BE2C (cell line): ENCODE measurements at regions not wholly inside any gene's neighbourhood (a gene's known extent, or its start where the extent isn't known, plus 50 kb on each side); places are given as distances from the start of the nearest gene placed in this dataset.

Experiments
- DNase-seq: peaks from one replicate; pipeline ENCODE4 v3.0.0-alpha.2; 2020
- H3K27me3 ChIP-seq: fragments of 250-450 bp; sonication (Bioruptor Pico); 2 replicates; pipeline ENCODE4 v1.5.1; 2020; ENCODE audit warnings: mild to moderate bottlenecking
- H3K36me3 ChIP-seq: fragments of 250-450 bp; sonication (Bioruptor Pico); 2 replicates; pipeline ENCODE4 v1.5.1; 2020; ENCODE audit warnings: mild to moderate bottlenecking
- H3K4me1 ChIP-seq: fragments of 250-450 bp; sonication (Bioruptor Pico); 2 replicates; pipeline ENCODE4 v1.5.1; 2020
- H3K4me3 ChIP-seq: 2 replicates; pipeline ENCODE4 v1.5.1; 2011; ENCODE audit warnings: low read depth, low read length
- H3K9me3 ChIP-seq: fragments of 250-450 bp; sonication (Bioruptor Pico); 2 replicates; pipeline ENCODE4 v1.5.1; 2020
- TF ChIP-seq, protein P1 (sequence below): IDR thresholded peaks from 2 replicates; pipeline ENCODE4 v1.5.1; 2012; ENCODE audit warnings: mild to moderate bottlenecking, low read depth, low read length

DNA sequence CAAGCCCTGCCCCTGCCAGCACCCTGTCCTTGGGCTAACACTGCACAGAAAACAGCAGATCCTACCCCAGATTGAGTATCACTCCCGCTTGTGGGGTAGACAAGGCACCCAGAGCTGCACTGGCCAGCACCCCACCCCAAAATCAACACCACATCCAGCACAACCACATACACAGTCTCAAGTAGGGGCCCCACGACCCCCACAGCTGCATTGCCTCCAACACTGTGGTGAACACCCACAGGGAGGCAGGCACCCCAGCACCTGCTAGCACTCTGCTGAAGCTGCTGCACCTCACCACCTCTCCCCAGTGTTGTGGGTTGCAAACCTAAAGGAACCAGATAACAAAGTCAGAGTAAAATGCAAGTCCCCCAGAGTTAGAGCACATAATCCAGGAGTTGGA is 589.9 kb downstream of the PCDH19 start:
- DNase-seq: no peak
- Histone ChIP-seq H3K4me1 (no peaks in the 10 kb centered on the region), H3K9me3 (no peaks in the 10 kb centered on the region), H3K27me3 (no peaks in the 10 kb centered on the region), H3K36me3 (no peaks in the 10 kb centered on the region), H3K4me3 (no peak overlapping the region)
- TF ChIP-seq, protein P1, sequence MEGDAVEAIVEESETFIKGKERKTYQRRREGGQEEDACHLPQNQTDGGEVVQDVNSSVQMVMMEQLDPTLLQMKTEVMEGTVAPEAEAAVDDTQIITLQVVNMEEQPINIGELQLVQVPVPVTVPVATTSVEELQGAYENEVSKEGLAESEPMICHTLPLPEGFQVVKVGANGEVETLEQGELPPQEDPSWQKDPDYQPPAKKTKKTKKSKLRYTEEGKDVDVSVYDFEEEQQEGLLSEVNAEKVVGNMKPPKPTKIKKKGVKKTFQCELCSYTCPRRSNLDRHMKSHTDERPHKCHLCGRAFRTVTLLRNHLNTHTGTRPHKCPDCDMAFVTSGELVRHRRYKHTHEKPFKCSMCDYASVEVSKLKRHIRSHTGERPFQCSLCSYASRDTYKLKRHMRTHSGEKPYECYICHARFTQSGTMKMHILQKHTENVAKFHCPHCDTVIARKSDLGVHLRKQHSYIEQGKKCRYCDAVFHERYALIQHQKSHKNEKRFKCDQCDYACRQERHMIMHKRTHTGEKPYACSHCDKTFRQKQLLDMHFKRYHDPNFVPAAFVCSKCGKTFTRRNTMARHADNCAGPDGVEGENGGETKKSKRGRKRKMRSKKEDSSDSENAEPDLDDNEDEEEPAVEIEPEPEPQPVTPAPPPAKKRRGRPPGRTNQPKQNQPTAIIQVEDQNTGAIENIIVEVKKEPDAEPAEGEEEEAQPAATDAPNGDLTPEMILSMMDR: no peak

DNA sequence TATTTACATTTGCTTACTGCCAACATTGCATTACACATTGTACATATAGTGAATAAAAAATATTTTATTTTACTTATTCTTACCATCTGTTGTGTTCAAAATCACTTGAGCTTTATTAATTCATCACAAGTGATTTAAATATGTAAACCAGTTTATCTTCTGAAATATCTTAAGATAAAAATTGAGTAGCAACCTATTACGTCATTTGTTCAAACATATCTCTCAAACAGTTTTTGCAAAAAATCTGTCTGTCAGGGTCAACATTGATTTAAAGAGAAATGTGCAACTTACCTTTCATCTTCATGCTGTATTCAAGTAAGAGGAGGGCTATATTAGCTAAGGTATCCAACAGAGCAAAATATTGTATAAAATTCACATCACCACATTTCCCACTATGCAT is 610.1 kb downstream of the PCDH19 start:
- no peaks in the 10 kb centered on the region for H3K4me1 ChIP-seq
- H3K4me3 ChIP-seq: no peak overlapping the region
- no peaks in the 10 kb centered on the region for H3K9me3 ChIP-seq
- no peak for DNase-seq
- TF ChIP-seq, protein P1: no peak
- no peaks in the 10 kb centered on the region for H3K27me3 ChIP-seq
- no peaks in the 10 kb centered on the region for H3K36me3 ChIP-seq

DNA sequence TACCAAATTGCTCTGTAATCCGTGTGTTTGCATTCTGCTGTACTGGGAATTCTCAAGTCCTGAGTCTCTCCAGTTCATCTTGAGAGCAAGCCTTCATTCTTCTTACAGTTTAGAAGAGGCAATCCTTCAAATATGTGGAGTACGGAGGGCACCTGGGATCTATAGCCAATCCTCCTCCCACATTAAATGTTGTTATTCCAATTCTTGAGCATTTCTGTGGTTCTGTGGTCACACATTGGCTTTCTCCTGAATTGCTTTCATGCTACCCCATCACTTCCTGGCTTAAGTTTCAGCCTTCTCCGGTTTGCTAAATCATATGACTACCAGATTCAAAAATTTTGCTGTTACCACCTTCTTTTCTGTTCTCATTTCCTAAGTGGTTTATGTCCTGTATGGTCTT is 611.1 kb downstream of the PCDH19 start:
- no peak for DNase-seq
- Histone ChIP-seq H3K9me3 (no peaks in the 10 kb centered on the region), H3K27me3 (no peaks in the 10 kb centered on the region), H3K36me3 (no peaks in the 10 kb centered on the region), H3K4me1 (no peaks in the 10 kb centered on the region), H3K4me3 (no peak overlapping the region)
- TF ChIP-seq, protein P1: no peak

DNA sequence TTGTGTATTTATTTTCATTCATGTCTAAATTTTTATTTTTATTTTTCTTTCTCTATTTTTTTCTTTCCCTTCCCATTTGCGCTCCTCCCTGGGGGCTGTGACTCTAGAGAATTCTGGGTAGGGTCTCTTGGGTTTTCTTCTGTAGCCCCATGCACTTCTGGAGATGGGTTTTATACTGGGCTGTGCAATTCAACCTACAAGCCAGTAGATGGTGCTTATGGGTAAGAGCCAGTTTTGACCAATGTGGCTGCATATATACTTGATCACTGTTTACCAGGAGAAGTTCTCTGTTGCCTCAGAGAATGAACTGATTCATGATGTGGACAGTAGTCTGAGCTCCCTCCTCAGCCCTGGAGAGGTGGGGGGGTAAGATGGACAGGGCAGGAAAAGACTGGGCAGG is 614.6 kb downstream of the PCDH19 start:
- Histone ChIP-seq H3K27me3 (no peaks in the 10 kb centered on the region), H3K9me3 (no peaks in the 10 kb centered on the region), H3K4me3 (no peak overlapping the region), H3K4me1 (no peaks in the 10 kb centered on the region), H3K36me3 (no peaks in the 10 kb centered on the region)
- TF ChIP-seq, protein P1: peak; percentile 34
- no peak for DNase-seq

DNA sequence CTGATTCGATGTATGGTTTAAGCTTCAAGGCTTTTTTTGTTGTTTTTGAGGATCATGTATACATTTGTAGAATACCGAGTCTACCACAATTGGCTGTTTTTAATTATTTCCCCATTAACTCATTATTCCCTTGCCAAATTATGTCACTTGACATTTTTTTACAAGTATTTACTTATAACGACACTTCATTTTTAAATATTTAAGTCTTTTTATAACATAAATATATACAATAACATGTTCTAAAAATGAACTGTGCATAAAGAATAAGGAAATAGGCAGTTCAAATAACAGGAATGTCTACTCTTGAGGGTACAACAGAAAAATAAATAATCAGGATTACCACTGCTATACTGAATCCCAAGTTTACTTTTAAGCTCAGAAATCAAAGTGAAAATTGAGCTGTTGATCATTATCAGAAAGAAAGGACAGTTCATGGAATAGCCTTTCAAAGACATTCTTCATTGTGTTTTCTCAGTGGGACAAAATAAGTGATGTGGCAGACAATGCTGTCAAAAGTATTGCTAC is 627.5 kb downstream of the PCDH19 start:
- Histone ChIP-seq H3K4me3 (no peak overlapping the region), H3K36me3 (no peaks in the 10 kb centered on the region), H3K9me3 (no peaks in the 10 kb centered on the region), H3K4me1 (no peaks in the 10 kb centered on the region), H3K27me3 (no peaks in the 10 kb centered on the region)
- no peak for DNase-seq
- TF ChIP-seq, protein P1: no peak

DNA sequence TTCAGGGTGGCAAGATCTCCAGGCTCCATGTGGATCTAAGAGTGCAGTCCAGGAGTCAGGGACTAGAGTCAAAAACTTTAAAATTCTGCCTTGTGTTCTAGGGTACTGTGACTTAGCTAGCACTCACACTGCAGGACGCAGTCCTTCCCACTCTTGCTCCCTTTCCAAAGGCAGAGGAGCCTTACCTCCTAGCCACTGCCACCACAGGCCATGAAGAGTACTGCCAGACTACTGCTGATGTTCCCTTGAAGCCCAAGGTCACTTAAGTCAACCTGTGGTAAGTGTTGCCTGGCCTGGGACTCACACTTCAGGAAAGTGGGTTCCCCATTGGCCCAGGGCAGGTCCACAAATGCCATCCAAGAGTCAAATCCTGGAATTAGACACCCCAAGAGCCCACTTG is 632.2 kb downstream of the PCDH19 start:
- no peaks in the 10 kb centered on the region for H3K27me3 ChIP-seq
- no peak for DNase-seq
- TF ChIP-seq, protein P1: no peak

More for the DNA sequence above, 632.2 kb downstream of the PCDH19 start:
- Histone ChIP-seq H3K4me3 (no peak overlapping the region), H3K36me3 (no peaks in the 10 kb centered on the region), H3K9me3 (no peaks in the 10 kb centered on the region), H3K4me1 (no peaks in the 10 kb centered on the region)
